C1 segment of cervical spinal cord (tissue), 14 donors: ENCODE measurements at regions not wholly inside any gene's neighbourhood (a gene's known extent, or its start where the extent isn't known, plus 50 kb on each side); places are given as distances from the start of the nearest gene placed in this dataset.
"Not testable (repeated sequence)": the region's sequence is repeated elsewhere in the genome, so short reads cannot be mapped to it uniquely, and the experiment has no call there.

Experiments used
- DNase-seq, 14 donors: peaks; one replicate each; lab custom pipeline; 2025; lab: John Stamatoyannopoulos, UW

- DNase-seq, result no peak
Measured at GRCh38 chr2:3036432-3037125, 341.0 kb downstream of the EIPR1 start.

- DNase-seq, result no peak
Measured at GRCh38 chr2:3035385-3036050, 342.1 kb downstream of the EIPR1 start.

- no peak for DNase-seq
Measured at GRCh38 chr2:3034856-3035255, 342.8 kb downstream of the EIPR1 start.

- DNase-seq, result no peak
Measured at GRCh38 chr2:3034396-3034795, 343.2 kb downstream of the EIPR1 start.

- no peak for DNase-seq
Measured at GRCh38 chr2:3033315-3033714, 344.3 kb downstream of the EIPR1 start.

- DNase-seq, result not testable (repeated sequence)
Measured at GRCh38 chr2:3030791-3031190, 346.8 kb downstream of the EIPR1 start.

GRCh38 chr2:3025984-3026383, 351.6 kb downstream of the EIPR1 start:
- no peak for DNase-seq

GRCh38 chr2:3025261-3025660, 352.4 kb downstream of the EIPR1 start:
- no peak for DNase-seq

GRCh38 chr2:3024401-3024935, 353.1 kb downstream of the EIPR1 start:
- no peak for DNase-seq

GRCh38 chr2:3023531-3023930, 354.1 kb downstream of the EIPR1 start:
- no peak for DNase-seq

- no peak for DNase-seq
Measured at GRCh38 chr2:3022841-3023372, 354.7 kb downstream of the EIPR1 start.

- no peak for DNase-seq
Measured at GRCh38 chr2:3021720-3022119, 355.9 kb downstream of the EIPR1 start.

GRCh38 chr2:3010001-3010400, 367.6 kb downstream of the EIPR1 start:
- no peak for DNase-seq

GRCh38 chr2:3009483-3009882, 368.1 kb downstream of the EIPR1 start:
- no peak for DNase-seq

GRCh38 chr2:3009005-3009404, 368.6 kb downstream of the EIPR1 start:
- no peak for DNase-seq

- DNase-seq, result no peak
Measured at GRCh38 chr2:3008561-3008960, 369.1 kb downstream of the EIPR1 start.

GRCh38 chr2:3007135-3007534, 370.5 kb downstream of the EIPR1 start:
- no peak for DNase-seq

GRCh38 chr2:3005859-3006501, 371.6 kb downstream of the EIPR1 start:
- DNase-seq, result no peak

- DNase-seq, result peak in 2 of 14 donors; percentile 2 to 4
Measured at GRCh38 chr2:3001615-3002560, 375.7 kb downstream of the EIPR1 start.

GRCh38 chr2:3000968-3001367, 376.6 kb downstream of the EIPR1 start:
- no peak for DNase-seq

- no peak for DNase-seq
Measured at GRCh38 chr2:3000125-3000524, 377.5 kb downstream of the EIPR1 start.
